HUES64 (cell line): ENCODE measurements at regions not wholly inside any gene's neighbourhood (a gene's known extent, or its start where the extent isn't known, plus 50 kb on each side); places are given as distances from the start of the nearest gene placed in this dataset.

ENCODE experiments used
- H3K27ac ChIP-seq: 2 replicates; pipeline ENCODE4 v1.7.0; 2013; ENCODE audit warnings: low read depth, low read length, inconsistent platforms
- H3K27me3 ChIP-seq: 2 replicates; pipeline ENCODE4 v1.6.1; 2013; ENCODE audit warnings: mild to moderate bottlenecking, low read length; ENCODE audit not compliant: insufficient read depth
- H3K36me3 ChIP-seq: 2 replicates; pipeline ENCODE4 v1.6.1; 2013; ENCODE audit warnings: mild to moderate bottlenecking, low read length; ENCODE audit not compliant: insufficient read depth
- H3K4me1 ChIP-seq: 2 replicates; pipeline ENCODE4 v1.6.1; 2013; ENCODE audit warnings: mild to moderate bottlenecking, low read length, moderate library complexity; ENCODE audit not compliant: insufficient read depth
- H3K4me3 ChIP-seq: 2 replicates; pipeline ENCODE4 v1.5.1; 2013; ENCODE audit warnings: mild to moderate bottlenecking, low read length, moderate library complexity
- H3K9ac ChIP-seq: 2 replicates; pipeline ENCODE4 v1.6.1; 2013; ENCODE audit warnings: mild to moderate bottlenecking, low read depth, low read length
- H3K9me3 ChIP-seq: 2 replicates; pipeline ENCODE4 v1.6.1; 2013; ENCODE audit warnings: low read depth, low read length; ENCODE audit not compliant: insufficient read depth
- WGBS: fragments of 150-250, 120-280 bp; methylation state at CpG from one replicate; pipeline ENCODE4 v1.1.7; 2013; ENCODE audit warnings: missing lambda C conversion rate; 5-methylcytosine and 5-hydroxymethylcytosine counted together

DNA sequence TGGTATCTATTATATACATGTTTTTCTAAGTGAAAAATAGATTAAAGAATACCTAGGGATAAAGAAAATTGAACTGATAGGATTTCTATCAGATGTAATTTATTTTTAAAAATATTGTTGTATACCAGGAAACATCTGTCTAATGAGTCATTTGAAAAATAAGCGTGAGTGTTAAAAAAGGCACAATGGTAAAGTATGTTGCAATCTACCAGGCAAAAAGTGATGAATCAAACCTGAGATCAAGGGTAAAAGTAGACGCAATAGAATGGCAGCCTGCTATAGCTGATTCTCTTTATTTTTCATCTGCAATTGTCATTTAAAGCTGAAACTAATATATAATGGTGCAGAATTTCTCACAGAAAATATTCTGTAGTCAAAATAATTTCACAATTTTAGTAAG, 1119.6 kb downstream of the PCDH18 start:
- Histone ChIP-seq H3K4me1 (no peaks in the 10 kb centered on the region), H3K9me3 (no peaks in the 10 kb centered on the region), H3K36me3 (no peaks in the 10 kb centered on the region), H3K27ac (no peak overlapping the region), H3K9ac (no peak overlapping the region), H3K4me3 (no peak overlapping the region), H3K27me3 (no peaks in the 10 kb centered on the region)
- WGBS = 99% methylated on average over 2 of the region's 2 CpGs

DNA sequence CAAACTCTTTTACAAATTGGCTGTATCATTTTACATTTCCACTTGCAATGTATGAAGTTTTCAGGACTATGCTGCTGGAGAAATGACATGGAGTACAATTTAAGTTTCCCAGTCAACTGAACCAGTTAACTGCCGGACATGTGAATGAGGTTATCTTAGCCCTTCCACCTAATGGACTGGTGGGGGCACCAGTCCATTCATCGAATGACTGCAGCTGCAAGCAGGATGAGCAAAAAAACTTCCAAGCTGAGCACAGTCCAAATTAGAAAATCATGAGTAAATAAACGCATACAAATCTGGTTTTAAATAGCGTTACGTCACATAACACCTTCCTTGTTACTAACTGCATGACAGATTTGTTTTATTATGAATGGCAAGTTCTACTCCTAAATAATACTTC, 1131.5 kb downstream of the PCDH18 start:
- Histone ChIP-seq H3K27ac (no peak overlapping the region), H3K36me3 (no peaks in the 10 kb centered on the region), H3K27me3 (no peaks in the 10 kb centered on the region), H3K4me3 (no peak overlapping the region), H3K9ac (no peak overlapping the region), H3K9me3 (no peaks in the 10 kb centered on the region), H3K4me1 (no peaks in the 10 kb centered on the region)
- WGBS = 90% methylated on average over 5 of the region's 5 CpGs

DNA sequence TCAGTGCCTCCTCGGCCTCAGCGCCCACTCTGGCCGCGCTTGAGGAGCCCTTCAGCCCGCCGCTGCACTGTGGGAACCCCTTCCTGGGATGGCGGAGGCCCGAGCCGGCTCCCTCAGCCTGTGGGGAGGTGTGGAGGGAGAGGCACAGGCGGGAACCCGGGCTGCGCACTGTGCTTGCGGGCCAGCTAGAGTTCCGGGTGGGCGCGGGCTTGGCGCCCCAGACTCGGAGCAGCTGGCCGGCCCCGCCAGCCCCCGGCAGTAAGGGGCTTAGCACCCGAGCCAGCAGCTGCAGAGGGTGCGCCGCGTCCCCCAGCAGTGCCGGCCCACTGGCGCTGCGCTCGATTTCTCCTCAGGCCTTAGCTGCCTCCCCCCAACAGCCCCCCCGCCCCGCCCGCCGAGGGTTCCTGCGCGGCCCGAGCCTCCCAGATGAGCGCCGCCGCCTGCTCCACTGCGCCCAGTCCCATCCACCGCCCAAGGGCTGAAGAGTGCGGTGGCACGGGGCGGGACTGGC, 1137.0 kb downstream of the PCDH18 start:
- H3K27ac ChIP-seq = no peak overlapping the region
- H3K4me1 ChIP-seq = no peaks in the 10 kb centered on the region
- WGBS = 97% methylated on average over 44 of the region's 44 CpGs
- no peaks in the 10 kb centered on the region for H3K27me3 ChIP-seq
- peak overlapping the region; percentile 30; the same call in 1 of the 2 replicates for H3K4me3 ChIP-seq
- no peaks in the 10 kb centered on the region for H3K9me3 ChIP-seq
- no peaks in the 10 kb centered on the region for H3K36me3 ChIP-seq
- H3K9ac ChIP-seq = no peak overlapping the region

DNA sequence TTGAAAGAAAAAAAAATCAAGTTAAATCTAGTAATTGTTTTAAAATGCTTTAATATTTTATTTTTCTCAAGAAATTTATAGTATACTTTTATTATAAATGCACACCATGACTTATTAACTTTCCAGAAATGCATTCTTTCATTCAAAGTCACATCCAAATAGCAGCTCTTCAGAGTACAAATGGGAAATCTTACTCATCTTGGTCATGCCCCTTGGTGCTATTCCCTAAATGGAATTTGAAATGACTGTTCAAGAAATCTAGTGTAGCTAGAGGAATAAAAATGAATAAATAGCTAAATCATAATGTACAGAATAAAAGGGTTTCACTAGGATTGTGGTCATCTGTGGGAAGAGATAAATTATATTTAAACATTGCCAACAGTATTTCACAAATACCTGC, 1139.7 kb downstream of the PCDH18 start:
- no peaks in the 10 kb centered on the region for H3K9me3 ChIP-seq
- H3K27me3 ChIP-seq = no peaks in the 10 kb centered on the region
- no peaks in the 10 kb centered on the region for H3K36me3 ChIP-seq
- H3K27ac ChIP-seq = no peak overlapping the region
- no peaks in the 10 kb centered on the region for H3K4me1 ChIP-seq
- no peak overlapping the region for H3K9ac ChIP-seq
- H3K4me3 ChIP-seq = no peak overlapping the region

DNA sequence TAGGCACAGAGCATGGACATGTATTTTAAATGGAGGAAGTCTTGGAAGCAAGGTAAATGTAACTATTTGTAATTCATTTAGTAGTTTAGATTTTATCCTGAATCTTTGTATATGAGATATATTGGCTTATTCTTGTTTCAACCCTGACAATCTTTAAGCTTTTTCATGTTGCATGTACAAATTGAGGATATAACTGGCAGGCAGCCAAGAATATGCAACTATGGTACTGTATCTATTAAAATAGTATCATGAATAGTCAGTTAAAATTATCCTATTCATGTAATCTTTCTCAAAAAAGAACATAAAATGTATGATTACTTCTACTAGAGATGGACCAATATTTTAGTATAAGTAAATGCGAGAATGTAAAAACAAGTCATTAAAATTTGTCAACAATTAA, 1141.5 kb downstream of the PCDH18 start:
- no peaks in the 10 kb centered on the region for H3K9me3 ChIP-seq
- H3K4me3 ChIP-seq = no peak overlapping the region
- H3K36me3 ChIP-seq = no peaks in the 10 kb centered on the region
- no peak overlapping the region for H3K27ac ChIP-seq
- no peak overlapping the region for H3K9ac ChIP-seq
- no CpG with 5 or more reads among the region's 1 CpG for WGBS
- H3K27me3 ChIP-seq = no peaks in the 10 kb centered on the region
- H3K4me1 ChIP-seq = no peaks in the 10 kb centered on the region

DNA sequence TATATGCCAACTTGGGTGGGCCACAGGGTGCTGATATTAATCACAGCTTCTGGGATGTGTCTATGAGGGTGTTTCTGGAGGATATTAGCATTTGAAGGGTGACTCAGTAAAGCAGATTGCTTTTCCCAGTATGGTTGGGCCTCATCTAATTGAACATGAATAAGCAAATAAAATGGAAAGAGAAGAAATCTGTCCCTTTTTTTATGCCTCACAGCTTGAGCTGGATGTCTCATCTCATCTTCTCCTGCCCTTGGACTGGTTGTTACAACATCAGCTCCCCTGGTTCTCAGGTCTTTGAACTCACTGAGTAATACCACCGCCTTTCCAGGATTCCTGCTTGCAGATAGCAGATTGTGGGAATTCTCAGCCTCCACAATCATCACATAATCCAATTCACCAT, 1149.2 kb downstream of the PCDH18 start:
- 89% methylated on average over 1 of the region's 1 CpG for WGBS

DNA sequence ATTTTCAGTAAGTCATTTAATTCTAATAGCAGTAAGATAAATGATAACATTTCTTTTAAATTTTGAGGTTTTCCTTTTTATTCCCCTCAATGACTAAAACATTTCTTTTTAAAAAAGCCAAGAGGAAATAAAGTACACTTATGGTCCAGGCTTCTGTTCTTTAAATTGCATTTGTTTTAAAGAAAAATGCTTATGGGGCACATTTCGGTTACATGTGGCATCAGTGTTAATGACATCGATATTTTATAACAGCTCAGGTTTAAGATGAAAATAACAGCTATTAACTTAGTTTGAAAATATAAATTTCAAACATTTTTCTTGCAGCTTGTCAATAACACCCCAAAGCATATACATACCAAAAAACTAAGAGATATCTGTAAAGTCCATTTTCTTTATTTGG, 1161.1 kb downstream of the PCDH18 start:
- Histone ChIP-seq H3K4me1 (no peaks in the 10 kb centered on the region), H3K36me3 (no peaks in the 10 kb centered on the region), H3K27me3 (no peaks in the 10 kb centered on the region), H3K9ac (no peak overlapping the region), H3K9me3 (no peaks in the 10 kb centered on the region), H3K27ac (no peak overlapping the region), H3K4me3 (no peak overlapping the region)
- WGBS = 92% methylated on average over 2 of the region's 2 CpGs

More for the DNA sequence above, 1149.2 kb downstream of the PCDH18 start:
- H3K27me3 ChIP-seq = no peaks in the 10 kb centered on the region
- H3K9me3 ChIP-seq = no peaks in the 10 kb centered on the region
- H3K9ac ChIP-seq = no peak overlapping the region
- H3K4me1 ChIP-seq = no peaks in the 10 kb centered on the region
- no peaks in the 10 kb centered on the region for H3K36me3 ChIP-seq
- H3K27ac ChIP-seq = no peak overlapping the region
- H3K4me3 ChIP-seq = no peak overlapping the region

DNA sequence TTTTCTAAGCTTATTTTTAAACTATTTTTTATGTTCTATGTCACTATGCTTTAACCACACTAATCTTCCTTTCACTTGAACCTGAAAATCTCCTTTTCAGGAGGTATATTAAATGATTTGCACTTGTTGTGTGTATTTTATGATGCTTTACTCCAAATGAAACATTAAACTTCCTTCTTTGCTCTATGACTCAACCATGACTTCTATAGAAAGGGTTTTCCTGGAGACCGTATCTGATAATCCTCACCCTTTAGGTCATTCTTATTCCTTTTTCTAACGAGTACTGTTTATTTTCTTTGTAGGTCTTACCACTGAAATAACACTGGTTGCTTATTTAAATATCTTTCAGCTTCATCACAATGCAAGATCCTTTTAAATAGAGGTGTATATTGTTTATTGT, 1163.2 kb downstream of the PCDH18 start:
- WGBS = 100% methylated on average over 2 of the region's 2 CpGs
- no peaks in the 10 kb centered on the region for H3K4me1 ChIP-seq

DNA sequence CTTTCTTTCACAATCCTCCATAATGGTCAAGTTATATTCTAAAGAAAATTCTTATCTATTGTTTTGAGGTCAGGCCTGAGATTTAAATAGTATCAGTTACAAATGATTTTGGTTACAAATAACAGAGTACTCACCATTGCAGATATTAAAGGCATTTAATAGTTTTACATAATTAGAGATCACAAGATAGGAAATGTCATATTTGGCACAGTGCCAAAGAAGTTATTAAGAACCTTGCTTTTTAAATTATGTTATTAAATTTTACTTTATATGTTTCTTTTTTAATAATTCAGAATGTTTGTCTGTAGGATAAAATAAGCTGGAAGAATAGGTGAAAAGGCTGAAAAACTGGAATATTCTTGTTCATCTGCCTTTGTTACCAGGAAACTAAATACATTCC, 1174.7 kb downstream of the PCDH18 start:
- Histone ChIP-seq H3K27ac (no peak overlapping the region), H3K9ac (no peak overlapping the region), H3K27me3 (no peaks in the 10 kb centered on the region), H3K4me3 (no peak overlapping the region), H3K36me3 (no peaks in the 10 kb centered on the region), H3K9me3 (no peaks in the 10 kb centered on the region), H3K4me1 (no peaks in the 10 kb centered on the region)

More for the DNA sequence above, 1163.2 kb downstream of the PCDH18 start:
- H3K4me3 ChIP-seq = no peak overlapping the region
- H3K36me3 ChIP-seq = no peaks in the 10 kb centered on the region
- no peak overlapping the region for H3K27ac ChIP-seq
- no peaks in the 10 kb centered on the region for H3K9me3 ChIP-seq
- H3K27me3 ChIP-seq = no peaks in the 10 kb centered on the region
- no peak overlapping the region for H3K9ac ChIP-seq

DNA sequence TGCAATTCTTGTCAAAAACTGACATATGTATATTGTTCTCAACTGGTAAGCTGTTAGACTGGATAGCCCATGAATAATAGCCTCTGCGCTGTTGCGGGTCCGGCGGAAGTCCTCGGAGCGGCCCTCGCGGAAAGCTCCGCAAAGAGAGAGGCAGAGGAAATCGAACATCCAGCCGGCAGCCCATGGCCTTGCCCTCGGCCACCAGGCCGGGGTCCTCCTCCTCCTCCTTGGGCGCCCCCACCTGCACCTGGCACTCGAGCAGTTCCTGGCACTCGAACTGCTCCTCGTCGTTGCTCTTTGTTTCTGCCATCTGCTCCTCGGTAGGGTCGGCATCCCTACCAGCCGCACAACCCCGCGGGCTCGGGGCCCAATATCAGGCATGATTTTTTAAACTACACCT, 1176.3 kb downstream of the PCDH18 start:
- H3K9me3 ChIP-seq = no peaks in the 10 kb centered on the region
- no peaks in the 10 kb centered on the region for H3K36me3 ChIP-seq
- no peak overlapping the region for H3K27ac ChIP-seq
- 96% methylated on average over 24 of the region's 24 CpGs for WGBS
- H3K9ac ChIP-seq = no peak overlapping the region
- H3K4me1 ChIP-seq = no peaks in the 10 kb centered on the region
- H3K27me3 ChIP-seq = no peaks in the 10 kb centered on the region
- H3K4me3 ChIP-seq = no peak overlapping the region

DNA sequence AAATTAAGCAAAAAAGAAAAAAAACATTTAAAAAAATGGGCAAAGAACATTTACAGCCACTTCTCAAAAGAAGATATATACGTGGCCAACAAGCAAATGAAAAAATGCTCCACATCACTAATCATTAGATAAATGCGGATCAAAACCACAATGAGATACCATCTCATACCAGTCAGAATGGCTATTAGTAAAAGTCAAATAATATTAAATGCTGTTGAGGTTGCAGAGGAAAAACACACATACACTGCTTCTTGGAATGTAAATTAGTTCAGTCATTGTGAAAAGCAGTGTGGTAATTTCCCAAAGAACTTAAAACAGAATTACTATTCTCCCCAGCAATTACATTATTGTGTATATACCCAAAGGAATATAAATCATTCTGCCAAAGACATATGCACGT, 1189.0 kb downstream of the PCDH18 start:
- 96% methylated on average over 3 of the region's 3 CpGs for WGBS
- no peak overlapping the region for H3K4me3 ChIP-seq

DNA sequence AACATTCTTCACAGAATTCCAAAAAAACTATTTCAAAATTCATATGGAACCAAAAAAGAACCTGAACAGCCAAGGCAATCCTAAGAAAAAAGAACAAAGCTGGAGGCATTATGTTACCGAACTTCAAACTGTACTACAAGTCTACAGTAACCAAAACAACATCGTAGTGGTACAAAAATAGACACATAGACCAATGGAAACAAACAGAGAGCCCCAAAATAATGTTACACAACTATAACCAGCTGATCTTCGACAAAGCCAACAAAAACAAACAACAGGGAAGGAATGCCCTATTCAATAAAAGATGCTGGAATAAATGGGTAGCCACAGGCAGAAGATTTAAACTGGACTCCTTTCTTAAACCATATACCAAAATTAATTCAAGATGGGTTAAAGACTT, 1189.6 kb downstream of the PCDH18 start:
- Histone ChIP-seq H3K27me3 (no peaks in the 10 kb centered on the region), H3K4me3 (no peak overlapping the region), H3K36me3 (no peaks in the 10 kb centered on the region), H3K9me3 (no peaks in the 10 kb centered on the region), H3K9ac (no peak overlapping the region), H3K4me1 (no peaks in the 10 kb centered on the region), H3K27ac (no peak overlapping the region)
- 90% methylated on average over 3 of the region's 3 CpGs for WGBS

More for the DNA sequence above, 1189.0 kb downstream of the PCDH18 start:
- Histone ChIP-seq H3K27ac (no peak overlapping the region), H3K9ac (no peak overlapping the region), H3K4me1 (no peaks in the 10 kb centered on the region), H3K27me3 (no peaks in the 10 kb centered on the region), H3K9me3 (no peaks in the 10 kb centered on the region), H3K36me3 (no peaks in the 10 kb centered on the region)
